CD4-positive, alpha-beta memory T cell (primary cell): ENCODE measurements at regions not wholly inside any gene's neighbourhood (a gene's known extent, or its start where the extent isn't known, plus 50 kb on each side); places are given as distances from the start of the nearest gene placed in this dataset.
"Not testable (repeated sequence)": the region's sequence is repeated elsewhere in the genome, so short reads cannot be mapped to it uniquely, and the experiment has no call there.

Experiments
- CTCF ChIA-PET: fragments of 350-600 bp; sonication (Branson Sonifier 250); formaldehyde crosslinking; loops from one replicate; lab custom pipeline; 2021; ENCODE audit warnings: inconsistent platforms; ENCODE audit not compliant: partially characterized antibody; lab: Charles Lee
- POLR2A ChIA-PET: fragments of 350-600 bp; sonication (Branson Sonifier 250); formaldehyde crosslinking; loops from one replicate; lab custom pipeline; 2021; ENCODE audit not compliant: partially characterized antibody; lab: Charles Lee
- DNase-seq, 5 donors: peaks; one replicate each; pipeline versions ENCODE4 v3.0.0 to v3.0.0-alpha.2; 2020 to 2022; ENCODE audit warnings: mixed read lengths in 1 of 5
- H3K27ac ChIP-seq: one replicate; pipeline ENCODE4 v1.7.0; 2013; ENCODE audit warnings: low read depth, low read length
- H3K27me3 ChIP-seq: 2 replicates; pipeline ENCODE4 v1.7.0; 2013; ENCODE audit warnings: mild to moderate bottlenecking, low read length, moderate library complexity; ENCODE audit not compliant: insufficient read depth
- H3K36me3 ChIP-seq: 2 replicates; pipeline ENCODE4 v1.7.0; 2013; ENCODE audit warnings: mild to moderate bottlenecking, low read length, moderate library complexity; ENCODE audit not compliant: insufficient read depth
- H3K4me1 ChIP-seq: 2 replicates; pipeline ENCODE4 v1.7.0; 2013; ENCODE audit warnings: mild to moderate bottlenecking, low read length, moderate library complexity; ENCODE audit not compliant: insufficient read depth
- H3K4me3 ChIP-seq, 2 donors: one replicate each; pipeline ENCODE4 v1.7.0; 2013; ENCODE audit warnings: low read length in 2 of 2, mild to moderate bottlenecking in 1 of 2
- H3K9me3 ChIP-seq, 2 donors: one replicate each; pipeline ENCODE4 v1.7.0; 2013; ENCODE audit warnings: low read length in 2 of 2, control low read depth in 1 of 2; ENCODE audit not compliant: control insufficient read depth in 1 of 2
- H3K27ac Mint-ChIP-seq, 7 donors: one replicate each; pipeline ENCODE4 v1.8.0; 2020 to 2021; ENCODE audit warnings: mixed read lengths in 7 of 7, mild to moderate bottlenecking in 6 of 7, inconsistent platforms in 3 of 7, moderate library complexity in 3 of 7
- H3K27me3 Mint-ChIP-seq, 2 donors: one replicate each; pipeline ENCODE4 v1.8.0; 2020 to 2021; ENCODE audit warnings: mixed read lengths in 2 of 2
- H3K36me3 Mint-ChIP-seq, 2 donors: one replicate each; pipeline ENCODE4 v1.8.0; 2020 to 2021; ENCODE audit warnings: mixed read lengths in 2 of 2, inconsistent platforms in 1 of 2, mild to moderate bottlenecking in 1 of 2
- H3K4me1 Mint-ChIP-seq, 4 donors: one replicate each; pipeline ENCODE4 v1.8.0; 2020 to 2021; ENCODE audit warnings: mixed read lengths in 4 of 4, mild to moderate bottlenecking in 1 of 4
- H3K4me3 Mint-ChIP-seq, 8 donors: one replicate each; pipeline ENCODE4 v1.8.0; 2020 to 2021; ENCODE audit warnings: mixed read lengths in 8 of 8, mild to moderate bottlenecking in 7 of 8, moderate library complexity in 6 of 8, inconsistent platforms in 3 of 8
- H3K9me3 Mint-ChIP-seq, 8 donors: one replicate each; pipeline ENCODE4 v1.8.0; 2020 to 2021; ENCODE audit warnings: mixed read lengths in 8 of 8, mild to moderate bottlenecking in 5 of 8, inconsistent platforms in 3 of 8, moderate library complexity in 1 of 8
- intact Hi-C: fragments of 100-400 bp; cut with micrococcal nuclease; formaldehyde crosslinking; loops from one replicate; pipeline ENCODE4 v1.15.1; 2023

GRCh38 chr6:155828989-155829388, 373.4 kb upstream of the NOX3 start:
- DNase-seq, result no peak
- Mint-ChIP-seq H3K4me3 (no peak overlapping the region), H3K4me1 (no peaks in the 10 kb centered on the region), H3K27ac (no peak overlapping the region), H3K36me3 (no peaks in the 10 kb centered on the region), H3K9me3 (no peaks in the 10 kb centered on the region), H3K27me3 (no peaks in the 10 kb centered on the region)
- Histone ChIP-seq H3K27me3 (no peaks in the 10 kb centered on the region), H3K9me3 (no peaks in the 10 kb centered on the region), H3K27ac (no peak overlapping the region), H3K36me3 (no peaks in the 10 kb centered on the region), H3K4me3 (no peak overlapping the region), H3K4me1 (no peaks in the 10 kb centered on the region)
- intact Hi-C loops, result no loop called here
- ChIA-PET POLR2A (no interaction called here), CTCF (no interaction called here)

GRCh38 chr6:155818698-155819097, 363.1 kb upstream of the NOX3 start:
- no peaks in the 10 kb centered on the region for H3K36me3 Mint-ChIP-seq
- Histone ChIP-seq H3K4me1 (no peaks in the 10 kb centered on the region), H3K36me3 (no peaks in the 10 kb centered on the region), H3K27me3 (no peaks in the 10 kb centered on the region), H3K27ac (no peak overlapping the region), H3K9me3 (no peaks in the 10 kb centered on the region), H3K4me3 (no peak overlapping the region)
- peaks cover 0 to 3% (median 0%) of the 10 kb centered on the region in 8 donors for H3K9me3 Mint-ChIP-seq
- H3K4me3 Mint-ChIP-seq, result no peak overlapping the region
- no peak for DNase-seq
- CTCF ChIA-PET, result no interaction called here
- intact Hi-C loops, result no loop called here
- no peaks in the 10 kb centered on the region for H3K4me1 Mint-ChIP-seq
- no peaks in the 10 kb centered on the region for H3K27me3 Mint-ChIP-seq
- no peak overlapping the region for H3K27ac Mint-ChIP-seq
- POLR2A ChIA-PET, result no interaction called here

- Mint-ChIP-seq H3K9me3 (no peaks in the 10 kb centered on the region), H3K27ac (no peak overlapping the region), H3K4me3 (no peak overlapping the region), H3K4me1 (no peaks in the 10 kb centered on the region), H3K27me3 (no peaks in the 10 kb centered on the region), H3K36me3 (no peaks in the 10 kb centered on the region)
- Histone ChIP-seq H3K27me3 (no peaks in the 10 kb centered on the region), H3K9me3 (no peaks in the 10 kb centered on the region), H3K36me3 (no peaks in the 10 kb centered on the region), H3K4me3 (no peak overlapping the region), H3K27ac (no peak overlapping the region), H3K4me1 (no peaks in the 10 kb centered on the region)
- intact Hi-C loops, result no loop called here
- ChIA-PET POLR2A (no interaction called here), CTCF (no interaction called here)
- no peak for DNase-seq
Measured at GRCh38 chr6:155813548-155813947, 357.9 kb upstream of the NOX3 start.

GRCh38 chr6:155807243-155807642, 351.6 kb upstream of the NOX3 start:
- no peaks in the 10 kb centered on the region for H3K36me3 Mint-ChIP-seq
- H3K27ac Mint-ChIP-seq, result no peak overlapping the region
- no peak overlapping the region for H3K4me3 Mint-ChIP-seq
- intact Hi-C loops, result no loop called here
- H3K4me1 Mint-ChIP-seq, result no peaks in the 10 kb centered on the region
- DNase-seq, result no peak
- H3K4me3 ChIP-seq, result no peak overlapping the region
- no peaks in the 10 kb centered on the region for H3K27me3 Mint-ChIP-seq
- H3K4me1 ChIP-seq, result no peaks in the 10 kb centered on the region
- H3K27me3 ChIP-seq, result no peaks in the 10 kb centered on the region
- no peaks in the 10 kb centered on the region for H3K9me3 Mint-ChIP-seq
- H3K36me3 ChIP-seq, result no peaks in the 10 kb centered on the region
- POLR2A ChIA-PET, result no interaction called here
- H3K9me3 ChIP-seq, result no peaks in the 10 kb centered on the region
- CTCF ChIA-PET, result no interaction called here
- no peak overlapping the region for H3K27ac ChIP-seq

- POLR2A ChIA-PET, result no interaction called here
- peaks cover 0 to 2% of the 10 kb centered on the region in 2 donors for H3K27me3 Mint-ChIP-seq
- no peak overlapping the region for H3K4me3 Mint-ChIP-seq
- H3K4me1 Mint-ChIP-seq, result no peaks in the 10 kb centered on the region
- H3K27me3 ChIP-seq, result no peaks in the 10 kb centered on the region
- peaks cover 0 to 7% (median 0%) of the 10 kb centered on the region in 8 donors for H3K9me3 Mint-ChIP-seq
- CTCF ChIA-PET, result no interaction called here
- no peak overlapping the region for H3K27ac Mint-ChIP-seq
- no peaks in the 10 kb centered on the region for H3K36me3 Mint-ChIP-seq
- no peak for DNase-seq
- no peak overlapping the region for H3K27ac ChIP-seq
- no peaks in the 10 kb centered on the region for H3K4me1 ChIP-seq
- no peak overlapping the region for H3K4me3 ChIP-seq
- H3K36me3 ChIP-seq, result no peaks in the 10 kb centered on the region
- H3K9me3 ChIP-seq, result no peaks in the 10 kb centered on the region
- intact Hi-C loops, result no loop called here
Measured at GRCh38 chr6:155801046-155801445, 345.4 kb upstream of the NOX3 start.

- POLR2A ChIA-PET, H3K4me3 Mint-ChIP-seq, CTCF ChIA-PET, H3K36me3 Mint-ChIP-seq, H3K27ac ChIP-seq, H3K4me1 ChIP-seq, H3K36me3 ChIP-seq, H3K27ac Mint-ChIP-seq, H3K27me3 Mint-ChIP-seq, DNase-seq, H3K4me3 ChIP-seq, H3K9me3 ChIP-seq, intact Hi-C loops, H3K27me3 ChIP-seq, H3K4me1 Mint-ChIP-seq: not testable (repeated sequence)
- peaks cover 0 to 10% (median 0%) of the 10 kb centered on the region in 8 donors for H3K9me3 Mint-ChIP-seq
Measured at GRCh38 chr6:155798876-155799275, 343.2 kb upstream of the NOX3 start.

- no peak overlapping the region for H3K27ac Mint-ChIP-seq
- intact Hi-C loops, result no loop called here
- POLR2A ChIA-PET, result no interaction called here
Measured at GRCh38 chr6:155795173-155795796, 339.6 kb upstream of the NOX3 start.

GRCh38 chr6:155791891-155792290, 336.3 kb upstream of the NOX3 start:
- Mint-ChIP-seq H3K27me3 (peaks cover 0 to 4% of the 10 kb centered on the region in 2 donors), H3K27ac (no peak overlapping the region), H3K4me3 (no peak overlapping the region), H3K9me3 (peaks cover 0 to 10% (median 3%) of the 10 kb centered on the region in 8 donors), H3K4me1 (no peaks in the 10 kb centered on the region), H3K36me3 (no peaks in the 10 kb centered on the region)
- H3K27ac ChIP-seq, result no peak overlapping the region
- H3K9me3 ChIP-seq, result no peaks in the 10 kb centered on the region
- CTCF ChIA-PET, result no interaction called here
- intact Hi-C loops, result no loop called here
- no peak overlapping the region for H3K4me3 ChIP-seq
- H3K4me1 ChIP-seq, result no peaks in the 10 kb centered on the region
- POLR2A ChIA-PET, result no interaction called here
- DNase-seq, result no peak
- H3K36me3 ChIP-seq, result no peaks in the 10 kb centered on the region
- H3K27me3 ChIP-seq, result no peaks in the 10 kb centered on the region

More at GRCh38 chr6:155795173-155795796, 339.6 kb upstream of the NOX3 start:
- Mint-ChIP-seq H3K9me3 (peaks cover 0 to 9% (median 1%) of the 10 kb centered on the region in 8 donors), H3K36me3 (no peaks in the 10 kb centered on the region), H3K4me3 (no peak overlapping the region), H3K4me1 (no peaks in the 10 kb centered on the region), H3K27me3 (peaks cover 0 to 5% of the 10 kb centered on the region in 2 donors)
- Histone ChIP-seq H3K36me3 (no peaks in the 10 kb centered on the region), H3K27ac (no peak overlapping the region), H3K4me3 (no peak overlapping the region), H3K27me3 (no peaks in the 10 kb centered on the region), H3K4me1 (no peaks in the 10 kb centered on the region), H3K9me3 (no peaks in the 10 kb centered on the region)
- no peak for DNase-seq
- CTCF ChIA-PET, result no interaction called here
